Activated T-cell treated with anti-CD3 and anti-CD28 coated beads for 24 hours (primary cell): ENCODE measurements at regions not wholly inside any gene's neighbourhood (a gene's known extent, or its start where the extent isn't known, plus 50 kb on each side); places are given as distances from the start of the nearest gene placed in this dataset.

ENCODE experiments used
- DNase-seq: peaks from one replicate; pipeline ENCODE4 v3.0.0-alpha.2; 2020; ENCODE audit warnings: low read depth

- DNase-seq: no peak
These were observed 113.8 kb upstream of the ARMC2 start for GRCh38 chr6:108734271-108734922.

- no peak for DNase-seq
These were observed 112.8 kb upstream of the ARMC2 start for GRCh38 chr6:108735310-108736001.

- no peak for DNase-seq
These were observed 112.2 kb upstream of the ARMC2 start for GRCh38 chr6:108736002-108736361.

- DNase-seq: no peak
These were observed 111.4 kb upstream of the ARMC2 start for GRCh38 chr6:108736832-108737231.

- peak; percentile 16 for DNase-seq
These were observed 110.4 kb upstream of the ARMC2 start for GRCh38 chr6:108737594-108738546.

GRCh38 chr6:108738684-108739416, 109.4 kb upstream of the ARMC2 start:
- no peak for DNase-seq

- DNase-seq: no peak
These were observed 108.5 kb upstream of the ARMC2 start for GRCh38 chr6:108739496-108740330.

- no peak for DNase-seq
These were observed 106.8 kb upstream of the ARMC2 start for GRCh38 chr6:108741331-108741989.

- DNase-seq: no peak
These were observed 106.2 kb upstream of the ARMC2 start for GRCh38 chr6:108742041-108742440.

GRCh38 chr6:108744244-108744972, 103.8 kb upstream of the ARMC2 start:
- no peak for DNase-seq

GRCh38 chr6:108744996-108745395, 103.2 kb upstream of the ARMC2 start:
- DNase-seq: no peak

- no peak for DNase-seq
These were observed 102.4 kb upstream of the ARMC2 start for GRCh38 chr6:108745664-108746336.

GRCh38 chr6:108746366-108746765, 101.9 kb upstream of the ARMC2 start:
- DNase-seq: no peak

- DNase-seq: no peak
These were observed 101.2 kb upstream of the ARMC2 start for GRCh38 chr6:108746836-108747575.

GRCh38 chr6:108748055-108748454, 100.2 kb upstream of the ARMC2 start:
- no peak for DNase-seq

GRCh38 chr6:108748959-108749358, 99.3 kb upstream of the ARMC2 start:
- no peak for DNase-seq

GRCh38 chr6:108750801-108751200, 97.4 kb upstream of the ARMC2 start:
- DNase-seq: no peak

- no peak for DNase-seq
These were observed 96.9 kb upstream of the ARMC2 start for GRCh38 chr6:108751282-108751681.
